ENCODE measurements at regions not wholly inside any gene's neighbourhood (a gene's known extent, or its start where the extent isn't known, plus 50 kb on each side); places are given as distances from the start of the nearest gene placed in this dataset.

DNA sequence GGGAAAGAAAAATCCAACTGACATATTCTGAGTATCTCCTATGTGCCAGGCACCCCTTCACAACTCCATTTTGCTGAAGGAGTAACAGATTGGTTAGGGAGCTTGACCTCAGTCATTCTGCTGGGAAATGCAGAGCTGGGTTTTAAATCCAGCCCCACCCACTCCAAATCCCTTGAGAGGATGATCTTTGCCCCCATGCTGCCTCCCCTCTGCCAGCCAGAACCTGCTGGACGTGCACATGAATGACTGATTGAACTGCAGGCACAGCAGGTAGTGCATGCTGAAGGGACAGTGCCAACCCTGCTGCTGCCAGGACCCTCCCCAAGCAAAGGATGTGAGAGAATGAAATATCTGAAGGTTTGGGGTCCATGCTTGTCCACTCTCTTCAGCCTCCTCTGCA is 340.9 kb downstream of the BUD13 start:
- TF ChIP-seq, protein P1, sequence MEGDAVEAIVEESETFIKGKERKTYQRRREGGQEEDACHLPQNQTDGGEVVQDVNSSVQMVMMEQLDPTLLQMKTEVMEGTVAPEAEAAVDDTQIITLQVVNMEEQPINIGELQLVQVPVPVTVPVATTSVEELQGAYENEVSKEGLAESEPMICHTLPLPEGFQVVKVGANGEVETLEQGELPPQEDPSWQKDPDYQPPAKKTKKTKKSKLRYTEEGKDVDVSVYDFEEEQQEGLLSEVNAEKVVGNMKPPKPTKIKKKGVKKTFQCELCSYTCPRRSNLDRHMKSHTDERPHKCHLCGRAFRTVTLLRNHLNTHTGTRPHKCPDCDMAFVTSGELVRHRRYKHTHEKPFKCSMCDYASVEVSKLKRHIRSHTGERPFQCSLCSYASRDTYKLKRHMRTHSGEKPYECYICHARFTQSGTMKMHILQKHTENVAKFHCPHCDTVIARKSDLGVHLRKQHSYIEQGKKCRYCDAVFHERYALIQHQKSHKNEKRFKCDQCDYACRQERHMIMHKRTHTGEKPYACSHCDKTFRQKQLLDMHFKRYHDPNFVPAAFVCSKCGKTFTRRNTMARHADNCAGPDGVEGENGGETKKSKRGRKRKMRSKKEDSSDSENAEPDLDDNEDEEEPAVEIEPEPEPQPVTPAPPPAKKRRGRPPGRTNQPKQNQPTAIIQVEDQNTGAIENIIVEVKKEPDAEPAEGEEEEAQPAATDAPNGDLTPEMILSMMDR (IDR thresholded peaks at IDR 0.05; ENCODE audit: low read depth, low read length, poor library complexity, severe bottlenecking) = no peak
- TF ChIP-seq EZH2phosphoT487 (IDR thresholded peaks at IDR 0.05; ENCODE audit: borderline replicate concordance, low read length) = no peak

All from DOHH2 (cell line).